Heart right ventricle (tissue), 16 donors: ENCODE measurements at regions not wholly inside any gene's neighbourhood (a gene's known extent, or its start where the extent isn't known, plus 50 kb on each side); places are given as distances from the start of the nearest gene placed in this dataset.

Experiments used
- ATAC-seq, 8 donors: fragments of 200-7000 bp; cut with Tn5 transposase; one replicate each; pipeline ENCODE4 v1.9.1; 2020; ENCODE audit warnings: mild to moderate bottlenecking in 8 of 8, moderate library complexity in 8 of 8, moderate number of reproducible peaks in 1 of 8
- DNase-seq, 2 donors: peaks; one replicate each; pipeline ENCODE4 v3.0.0-alpha.2; 2020
- H3K27ac ChIP-seq, 10 donors: fragments of 200-600 bp; sonication (generic) in 2 of 10; one replicate each; pipeline versions ENCODE4 v1.5.0 to v1.8.0; 2020 to 2022; ENCODE audit warnings: mild to moderate bottlenecking in 3 of 10
- H3K27me3 ChIP-seq, 7 donors: fragments of 200-600 bp; one replicate each; pipeline ENCODE4 v1.8.0; 2021 to 2022; ENCODE audit warnings: mild to moderate bottlenecking in 2 of 7
- H3K36me3 ChIP-seq, 9 donors: fragments of 200-600 bp; sonication (generic) in 1 of 9; one replicate each; pipeline versions ENCODE4 v1.5.0 to v1.8.0; 2020 to 2022; ENCODE audit warnings: mild to moderate bottlenecking in 2 of 9
- H3K4me1 ChIP-seq, 9 donors: fragments of 200-600 bp; sonication (generic) in 1 of 9; one replicate each; pipeline versions ENCODE4 v1.5.0 to v1.8.0; 2020 to 2022; ENCODE audit warnings: mild to moderate bottlenecking in 4 of 9
- H3K4me3 ChIP-seq, 10 donors: fragments of 200-600 bp; sonication (generic) in 2 of 10; one replicate each; pipeline versions ENCODE4 v1.5.0 to v1.8.0; 2020 to 2022; ENCODE audit warnings: mild to moderate bottlenecking in 7 of 10, moderate library complexity in 2 of 10
- H3K9me3 ChIP-seq, 11 donors: fragments of 200-600 bp in 10 of 11; sonication (generic) in 2 of 11; one replicate each; pipeline versions ENCODE4 v1.5.0 to v1.8.0; 2013 to 2022; ENCODE audit warnings: mild to moderate bottlenecking in 2 of 11, control low read depth in 1 of 11, moderate library complexity in 1 of 11
- CTCF ChIP-seq, 9 donors: fragments of 200-600 bp; sonication (generic) in 2 of 9; IDR thresholded peaks; one replicate each; pipeline versions ENCODE4 v1.5.0 to v1.8.0; 2021 to 2022; ENCODE audit warnings: antibody characterized with exemption in 9 of 9, mild to moderate bottlenecking in 5 of 9, moderate library complexity in 1 of 9
- WGBS, 2 donors: extraction: QIAGEN DNeasy Blood & Tissue Kit; methylation state at CpG; one replicate each; pipeline ENCODE4 v1.1.7; 2013; ENCODE audit warnings: inconsistent platforms in 1 of 2; 5-methylcytosine and 5-hydroxymethylcytosine counted together
- intact Hi-C, 10 donors: fragments of 100-400 bp; cut with DNase I; formaldehyde crosslinking; loops; one replicate each; pipeline versions ENCODE4 v1.11.1 to v1.14.2; 2022
- donor health status: Arrhythmogenic right ventricular cardiomyopathy.
- donor health status: ischemic (EF 13 %, LVEDD 7.1; RV severe dilation, severe dysfunction).
- donor health status: healthy with polysubstance abuse.
- donor health status: DM: no; HTN: yes; CAD: no.
- donor health status: DM: no; HTN: no; CAD: no.
- donor health status: ischemic (EF 25% LVEDD 6.9; RV normal size, moderate dysfunction).
- donor health status: ischemic (EF 25% LVEDD 5.7; RV mildly dilated, moderate dysfunction).
- donor health status: healthy.
- donor health status: DM: yes; HTN: yes; CAD: no.
- donor health status: Ischemic cardiomyopathy.
- donor health status: ischemic (EF 35%, LVEDD 5.7; RV mildly dilated, moderate dysfunction).
- donor health status: nonischemic (EF 11% LVEDD 7.7; RV severe dilation, severe dysfunction).
- donor health status: DM: yes; HTN: yes; CAD: no.
- donor health status: PGD.
- donor health status: ischemic (EF 29% LVEDD 5.4; RV normal size, mild dysfunction).
- donor health status: nonischemic (EF 23%, LVEDD 6.1; RV moderate dilation, normal function).

DNA sequence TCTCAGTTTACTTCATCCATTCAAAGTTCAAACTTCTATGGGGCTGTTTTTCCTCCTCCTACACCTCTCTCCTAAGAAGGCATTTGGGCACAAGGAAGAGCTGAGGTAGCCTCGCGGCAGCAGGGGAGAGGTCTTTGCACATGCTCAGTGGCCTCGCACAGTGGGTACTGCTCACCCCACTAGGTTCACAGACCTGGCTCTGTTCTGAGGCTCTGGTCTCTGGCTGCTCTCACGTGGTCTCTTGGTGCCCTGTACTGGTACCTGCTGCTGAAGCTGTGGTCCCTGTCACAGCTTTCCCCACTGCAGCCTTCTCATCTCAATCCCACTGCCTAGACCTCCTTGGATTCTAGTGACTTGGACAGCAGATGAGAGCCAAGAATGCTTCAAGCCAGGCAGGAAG is 134.7 kb upstream of the CRY1 start:
- no peak for TF ChIP-seq CTCF (IDR thresholded peaks at IDR 0.05)
- no peak overlapping the region for H3K4me3 ChIP-seq
- no peaks in the 10 kb centered on the region for H3K9me3 ChIP-seq
- ATAC-seq (no peak), DNase-seq (no peak)
- 54 to 56% methylated on average over 4 of the region's 4 CpGs for WGBS, 2 donors
- H3K27ac ChIP-seq: no peak overlapping the region
- H3K27me3 ChIP-seq: peaks cover 0 to 36% (median 16%) of the 10 kb centered on the region in 7 donors
- no peaks in the 10 kb centered on the region for H3K4me1 ChIP-seq
- intact Hi-C loops: loop anchor here in 1 of 10 donors (10.0 kb wide), 1 partner anchor 377 kb away; no protein-coding TSS in a partner anchor
- no peaks in the 10 kb centered on the region for H3K36me3 ChIP-seq

DNA sequence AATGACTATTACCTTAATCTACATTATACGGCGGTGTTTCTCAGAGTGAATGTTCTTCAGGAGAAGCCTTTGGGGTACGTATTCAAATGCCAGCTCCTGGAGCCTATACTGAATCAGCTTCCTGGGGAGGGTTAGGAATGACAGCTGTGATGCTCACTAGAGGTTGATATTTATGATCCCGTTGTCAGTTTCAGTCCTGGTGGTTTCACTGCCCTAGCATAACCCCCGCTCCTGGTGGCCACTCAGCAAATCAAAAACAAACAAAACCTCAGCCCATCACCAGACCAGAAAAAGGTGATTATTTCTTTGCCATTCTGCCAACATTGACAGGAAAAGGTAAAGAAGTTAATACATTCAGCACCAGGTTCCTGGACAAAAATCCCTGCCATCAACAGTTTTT is 136.5 kb upstream of the CRY1 start:
- 73 to 77% methylated on average over 5 of the region's 5 CpGs for whole genome bisulfite sequencing, 2 donors
- TF ChIP-seq CTCF (IDR thresholded peaks at IDR 0.05): no peak
- intact Hi-C loops: loop anchor here in 1 of 10 donors (10.0 kb wide), 1 partner anchor 375 kb away; no protein-coding TSS in a partner anchor
- Histone ChIP-seq H3K4me1 (no peaks in the 10 kb centered on the region), H3K4me3 (no peak overlapping the region), H3K27ac (no peak overlapping the region), H3K9me3 (no peaks in the 10 kb centered on the region), H3K27me3 (peaks cover 0 to 38% (median 11%) of the 10 kb centered on the region in 7 donors), H3K36me3 (no peaks in the 10 kb centered on the region)
- ATAC-seq: no peak
- DNase-seq: no peak

DNA sequence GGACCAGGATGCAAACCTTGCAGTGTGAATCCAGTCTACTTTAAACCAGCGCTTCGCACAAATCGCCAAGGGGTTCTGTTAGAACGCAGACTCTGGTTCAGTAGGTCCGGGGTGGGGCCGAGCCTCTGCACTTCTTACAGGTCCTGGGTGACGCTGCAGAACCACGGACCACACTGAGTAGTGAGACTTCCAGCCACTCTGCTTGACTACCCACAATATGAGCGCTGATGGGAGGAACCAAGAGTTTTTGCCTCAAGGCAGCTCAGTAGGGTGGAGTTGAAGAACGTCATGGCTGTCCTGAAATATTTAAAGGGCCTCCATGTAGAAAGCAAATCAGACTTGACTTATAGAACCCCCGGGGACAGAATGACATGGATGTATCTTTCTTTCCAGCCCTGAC is 138.0 kb upstream of the CRY1 start:
- DNase-seq: no peak
- Histone ChIP-seq H3K4me1 (no peaks in the 10 kb centered on the region), H3K27me3 (peaks cover 0 to 33% (median 9%) of the 10 kb centered on the region in 7 donors), H3K36me3 (no peaks in the 10 kb centered on the region), H3K27ac (no peak overlapping the region), H3K4me3 (no peak overlapping the region), H3K9me3 (no peaks in the 10 kb centered on the region)
- whole genome bisulfite sequencing, 2 donors: 88 to 89% methylated on average over 11 of the region's 11 CpGs
- TF ChIP-seq CTCF (IDR thresholded peaks at IDR 0.05): no peak
- intact Hi-C loops: no loop called here
- no peak for ATAC-seq

GRCh38 chr12:107233551-107233950 is 140.2 kb upstream of the CRY1 start:
- Histone ChIP-seq H3K4me3 (no peak overlapping the region), H3K4me1 (no peaks in the 10 kb centered on the region), H3K9me3 (no peaks in the 10 kb centered on the region), H3K27ac (no peak overlapping the region), H3K36me3 (no peaks in the 10 kb centered on the region), H3K27me3 (peaks cover 0 to 53% (median 18%) of the 10 kb centered on the region in 7 donors)
- intact Hi-C loops: no loop called here
- DNase-seq (no peak), ATAC-seq (no peak)
- WGBS, 2 donors: 83 to 86% methylated on average over 3 of the region's 3 CpGs
- no peak for TF ChIP-seq CTCF (IDR thresholded peaks at IDR 0.05)
